MG63 (cell line): ENCODE measurements at regions not wholly inside any gene's neighbourhood (a gene's known extent, or its start where the extent isn't known, plus 50 kb on each side); places are given as distances from the start of the nearest gene placed in this dataset.
"Not testable (repeated sequence)": the region's sequence is repeated elsewhere in the genome, so short reads cannot be mapped to it uniquely, and the experiment has no call there.

Experiments used
- DNase-seq: peaks from one replicate; pipeline ENCODE4 v3.0.0-alpha.2; 2020
- H3K27me3 ChIP-seq: fragments of 250-450 bp; sonication (Bioruptor Pico); 2 replicates; pipeline ENCODE4 v1.5.1; 2020; ENCODE audit warnings: mild to moderate bottlenecking, moderate library complexity
- H3K36me3 ChIP-seq: fragments of 250-450 bp; sonication (Bioruptor Pico); 2 replicates; pipeline ENCODE4 v1.5.1; 2020; ENCODE audit warnings: mild to moderate bottlenecking, moderate library complexity
- H3K4me3 ChIP-seq: fragments of 250-450 bp; sonication (Bioruptor Pico); 2 replicates; pipeline ENCODE4 v1.5.1; 2020; ENCODE audit warnings: mild to moderate bottlenecking, moderate library complexity
- H3K9me3 ChIP-seq: fragments of 250-450 bp; sonication (Bioruptor Pico); 2 replicates; pipeline ENCODE4 v1.5.1; 2020; ENCODE audit warnings: mild to moderate bottlenecking, moderate library complexity

- Histone ChIP-seq H3K36me3 (no peaks in the 10 kb centered on the region), H3K9me3 (no peaks in the 10 kb centered on the region), H3K4me3 (no peak overlapping the region), H3K27me3 (no peaks in the 10 kb centered on the region)
- no peak for DNase-seq
These were observed 1666.8 kb downstream of the SUCLG1 start for GRCh38 chr2:82792316-82792715.

GRCh38 chr2:82790206-82791021, 1668.7 kb downstream of the SUCLG1 start:
- H3K36me3 ChIP-seq: no peaks in the 10 kb centered on the region
- DNase-seq: peak; percentile 86
- no peak overlapping the region for H3K4me3 ChIP-seq
- H3K9me3 ChIP-seq: no peaks in the 10 kb centered on the region
- no peaks in the 10 kb centered on the region for H3K27me3 ChIP-seq

- DNase-seq: peak; percentile 66
These were observed 1669.3 kb downstream of the SUCLG1 start for GRCh38 chr2:82789851-82790205.

GRCh38 chr2:82781176-82781915, 1677.7 kb downstream of the SUCLG1 start:
- DNase-seq: no peak
- no peaks in the 10 kb centered on the region for H3K9me3 ChIP-seq
- H3K4me3 ChIP-seq: no peak overlapping the region

More at GRCh38 chr2:82789851-82790205, 1669.3 kb downstream of the SUCLG1 start:
- Histone ChIP-seq H3K27me3 (no peaks in the 10 kb centered on the region), H3K9me3 (no peaks in the 10 kb centered on the region), H3K36me3 (no peaks in the 10 kb centered on the region), H3K4me3 (no peak overlapping the region)

GRCh38 chr2:82780050-82780449, 1679.0 kb downstream of the SUCLG1 start:
- DNase-seq: no peak
- H3K9me3 ChIP-seq: no peaks in the 10 kb centered on the region
- H3K36me3 ChIP-seq: no peaks in the 10 kb centered on the region
- H3K27me3 ChIP-seq: no peaks in the 10 kb centered on the region
- H3K4me3 ChIP-seq: no peak overlapping the region

More at GRCh38 chr2:82781176-82781915, 1677.7 kb downstream of the SUCLG1 start:
- no peaks in the 10 kb centered on the region for H3K36me3 ChIP-seq
- no peaks in the 10 kb centered on the region for H3K27me3 ChIP-seq

- Histone ChIP-seq H3K9me3 (peaks cover 5% of the 10 kb centered on the region; the same call in 1 of the 2 replicates), H3K4me3 (no peak overlapping the region), H3K36me3 (no peaks in the 10 kb centered on the region), H3K27me3 (no peaks in the 10 kb centered on the region)
- DNase-seq: no peak
These were observed 1706.7 kb downstream of the SUCLG1 start for GRCh38 chr2:82752396-82752795.

GRCh38 chr2:82748653-82749052, 1710.4 kb downstream of the SUCLG1 start:
- DNase-seq: no peak
- H3K4me3 ChIP-seq: no peak overlapping the region
- H3K27me3 ChIP-seq: no peaks in the 10 kb centered on the region
- H3K9me3 ChIP-seq: peaks cover 5% of the 10 kb centered on the region; the same call in 1 of the 2 replicates
- no peaks in the 10 kb centered on the region for H3K36me3 ChIP-seq

- H3K9me3 ChIP-seq: no peaks in the 10 kb centered on the region
- H3K27me3 ChIP-seq: no peaks in the 10 kb centered on the region
- H3K4me3 ChIP-seq: no peak overlapping the region
- H3K36me3 ChIP-seq: no peaks in the 10 kb centered on the region
- DNase-seq: no peak
These were observed 1718.6 kb downstream of the SUCLG1 start for GRCh38 chr2:82740527-82740926.

GRCh38 chr2:82737965-82738364, 1721.1 kb downstream of the SUCLG1 start:
- H3K4me3 ChIP-seq: not testable (repeated sequence)

GRCh38 chr2:82735336-82735735, 1723.7 kb downstream of the SUCLG1 start:
- no peak overlapping the region for H3K4me3 ChIP-seq
- no peaks in the 10 kb centered on the region for H3K36me3 ChIP-seq
- no peaks in the 10 kb centered on the region for H3K9me3 ChIP-seq
- DNase-seq: no peak
- no peaks in the 10 kb centered on the region for H3K27me3 ChIP-seq

More at GRCh38 chr2:82737965-82738364, 1721.1 kb downstream of the SUCLG1 start:
- H3K27me3 ChIP-seq, H3K36me3 ChIP-seq, DNase-seq, H3K9me3 ChIP-seq: not testable (repeated sequence)

GRCh38 chr2:82731824-82732223, 1727.3 kb downstream of the SUCLG1 start:
- no peak for DNase-seq
- Histone ChIP-seq H3K4me3 (no peak overlapping the region), H3K36me3 (no peaks in the 10 kb centered on the region), H3K27me3 (no peaks in the 10 kb centered on the region), H3K9me3 (no peaks in the 10 kb centered on the region)

GRCh38 chr2:82730811-82731210, 1728.3 kb downstream of the SUCLG1 start:
- no peaks in the 10 kb centered on the region for H3K9me3 ChIP-seq
- no peaks in the 10 kb centered on the region for H3K36me3 ChIP-seq
- no peak for DNase-seq
- H3K4me3 ChIP-seq: no peak overlapping the region
- H3K27me3 ChIP-seq: no peaks in the 10 kb centered on the region

GRCh38 chr2:82728090-82728489, 1731.0 kb downstream of the SUCLG1 start:
- no peak for DNase-seq
- no peak overlapping the region for H3K4me3 ChIP-seq
- no peaks in the 10 kb centered on the region for H3K27me3 ChIP-seq
- H3K36me3 ChIP-seq: no peaks in the 10 kb centered on the region
- H3K9me3 ChIP-seq: no peaks in the 10 kb centered on the region

- H3K4me3 ChIP-seq: no peak overlapping the region
- H3K27me3 ChIP-seq: no peaks in the 10 kb centered on the region
- DNase-seq: no peak
- no peaks in the 10 kb centered on the region for H3K36me3 ChIP-seq
- no peaks in the 10 kb centered on the region for H3K9me3 ChIP-seq
These were observed 1750.4 kb downstream of the SUCLG1 start for GRCh38 chr2:82708681-82709080.

- no peaks in the 10 kb centered on the region for H3K36me3 ChIP-seq
- no peak for DNase-seq
- H3K4me3 ChIP-seq: no peak overlapping the region
- H3K27me3 ChIP-seq: no peaks in the 10 kb centered on the region
- H3K9me3 ChIP-seq: no peaks in the 10 kb centered on the region
These were observed 1761.8 kb downstream of the SUCLG1 start for GRCh38 chr2:82697231-82697630.

GRCh38 chr2:82694431-82694830, 1764.6 kb downstream of the SUCLG1 start:
- DNase-seq: no peak
- Histone ChIP-seq H3K4me3 (no peak overlapping the region), H3K27me3 (no peaks in the 10 kb centered on the region), H3K9me3 (no peaks in the 10 kb centered on the region), H3K36me3 (no peaks in the 10 kb centered on the region)

- Histone ChIP-seq H3K4me3 (no peak overlapping the region), H3K9me3 (no peaks in the 10 kb centered on the region)
These were observed 1768.2 kb downstream of the SUCLG1 start for GRCh38 chr2:82690757-82691411.

More at GRCh38 chr2:82690757-82691411, 1768.2 kb downstream of the SUCLG1 start:
- no peak for DNase-seq
- H3K27me3 ChIP-seq: no peaks in the 10 kb centered on the region; the same call in 1 of the 2 replicates
- H3K36me3 ChIP-seq: no peaks in the 10 kb centered on the region
